ENCODE measurements at regions not wholly inside any gene's neighbourhood (a gene's known extent, or its start where the extent isn't known, plus 50 kb on each side); places are given as distances from the start of the nearest gene placed in this dataset.

GRCh38 chr12:116382686-116383530, 105.4 kb upstream of the MED13L start:
- Histone ChIP-seq H3K27ac (ENCODE audit: control insufficient read depth, insufficient read depth, low read length) (no peak overlapping the region), H3K9me3 (ENCODE audit: control insufficient read depth, low read depth, low read length) (no peaks in the 10 kb centered on the region), H3K9ac (ENCODE audit: control insufficient read depth, extremely low read depth, insufficient read depth, low read length) (no peak overlapping the region), H2AFZ (ENCODE audit: control insufficient read depth, low read length) (no peak overlapping the region), H3K36me3 (ENCODE audit: control insufficient read depth in 2 of 2, extremely low read depth in 1 of 2, insufficient read depth in 2 of 2, low read length in 2 of 2) (no peaks in the 10 kb centered on the region), H3K4me1 (ENCODE audit: control insufficient read depth, extremely low read depth, insufficient read depth, low read length) (peaks cover 13% of the 10 kb centered on the region), H4K20me1 (ENCODE audit: control insufficient read depth, extremely low read depth, insufficient read depth, low read length) (no peaks in the 10 kb centered on the region), H3K9me1 (ENCODE audit: control insufficient read depth, extremely low read depth, insufficient read depth, low read length) (no peaks in the 10 kb centered on the region), H3K4me3 (ENCODE audit: control insufficient read depth in 2 of 3, extremely low read depth in 1 of 3, insufficient read depth in 2 of 3, low read depth in 1 of 3, low read length in 3 of 3) (no peak overlapping the region), H3K27me3 (ENCODE audit: control insufficient read depth, extremely low read depth, insufficient read depth, low read length) (no peaks in the 10 kb centered on the region), H3K79me2 (ENCODE audit: control insufficient read depth, insufficient read depth, low read length) (no peaks in the 10 kb centered on the region), H3K4me2 (ENCODE audit: control insufficient read depth, extremely low read depth, insufficient read depth, low read depth, low read length) (no peak overlapping the region)
- FAIRE-seq (peak; percentile 39), DNase-seq (ENCODE audit: low read depth, low spot score) (no peak)
- no peak for TF ChIP-seq CTCF (optimal IDR thresholded peaks at IDR 0.05 in 1 of 3, IDR thresholded peaks at IDR 0.05 in 1 of 3, conservative IDR thresholded peaks at IDR 0.05 in 1 of 3; ENCODE audit: extremely low read depth in 1 of 3, insufficient read depth in 2 of 3, low read length in 3 of 3)
- TF ChIP-seq EZH2 (IDR thresholded peaks at IDR 0.05; ENCODE audit: low read length) = no peak
- dilution Hi-C loops (cut with MboI; ENCODE audit: extremely low pct_ligation_motif_present, low sequenced_read_pairs) = no loop called here

GRCh38 chr12:116384175-116384574, 106.7 kb upstream of the MED13L start:
- DNase-seq (ENCODE audit: low read depth, low spot score) = no peak
- Histone ChIP-seq H3K27me3 (ENCODE audit: control insufficient read depth, extremely low read depth, insufficient read depth, low read length) (no peaks in the 10 kb centered on the region), H3K27ac (ENCODE audit: control insufficient read depth, insufficient read depth, low read length) (no peak overlapping the region), H3K79me2 (ENCODE audit: control insufficient read depth, insufficient read depth, low read length) (no peaks in the 10 kb centered on the region), H3K9ac (ENCODE audit: control insufficient read depth, extremely low read depth, insufficient read depth, low read length) (no peak overlapping the region), H3K36me3 (ENCODE audit: control insufficient read depth in 2 of 2, extremely low read depth in 1 of 2, insufficient read depth in 2 of 2, low read length in 2 of 2) (no peaks in the 10 kb centered on the region), H3K9me3 (ENCODE audit: control insufficient read depth, low read depth, low read length) (no peaks in the 10 kb centered on the region), H4K20me1 (ENCODE audit: control insufficient read depth, extremely low read depth, insufficient read depth, low read length) (no peaks in the 10 kb centered on the region), H3K4me3 (ENCODE audit: control insufficient read depth in 2 of 3, extremely low read depth in 1 of 3, insufficient read depth in 2 of 3, low read depth in 1 of 3, low read length in 3 of 3) (no peak overlapping the region), H3K4me2 (ENCODE audit: control insufficient read depth, extremely low read depth, insufficient read depth, low read depth, low read length) (no peak overlapping the region), H3K4me1 (ENCODE audit: control insufficient read depth, extremely low read depth, insufficient read depth, low read length) (peaks cover 14% of the 10 kb centered on the region), H3K9me1 (ENCODE audit: control insufficient read depth, extremely low read depth, insufficient read depth, low read length) (no peaks in the 10 kb centered on the region), H2AFZ (ENCODE audit: control insufficient read depth, low read length) (no peak overlapping the region)
- no peak for FAIRE-seq
- dilution Hi-C loops (cut with MboI; ENCODE audit: extremely low pct_ligation_motif_present, low sequenced_read_pairs) = no loop called here
- TF ChIP-seq CTCF (optimal IDR thresholded peaks at IDR 0.05 in 1 of 3, IDR thresholded peaks at IDR 0.05 in 1 of 3, conservative IDR thresholded peaks at IDR 0.05 in 1 of 3; ENCODE audit: extremely low read depth in 1 of 3, insufficient read depth in 2 of 3, low read length in 3 of 3) (no peak), EZH2 (IDR thresholded peaks at IDR 0.05; ENCODE audit: low read length) (no peak)
